ENCODE measurements at regions not wholly inside any gene's neighbourhood (a gene's known extent, or its start where the extent isn't known, plus 50 kb on each side); places are given as distances from the start of the nearest gene placed in this dataset.
"Not testable (repeated sequence)": the region's sequence is repeated elsewhere in the genome, so short reads cannot be mapped to it uniquely, and the experiment has no call there.

DNA sequence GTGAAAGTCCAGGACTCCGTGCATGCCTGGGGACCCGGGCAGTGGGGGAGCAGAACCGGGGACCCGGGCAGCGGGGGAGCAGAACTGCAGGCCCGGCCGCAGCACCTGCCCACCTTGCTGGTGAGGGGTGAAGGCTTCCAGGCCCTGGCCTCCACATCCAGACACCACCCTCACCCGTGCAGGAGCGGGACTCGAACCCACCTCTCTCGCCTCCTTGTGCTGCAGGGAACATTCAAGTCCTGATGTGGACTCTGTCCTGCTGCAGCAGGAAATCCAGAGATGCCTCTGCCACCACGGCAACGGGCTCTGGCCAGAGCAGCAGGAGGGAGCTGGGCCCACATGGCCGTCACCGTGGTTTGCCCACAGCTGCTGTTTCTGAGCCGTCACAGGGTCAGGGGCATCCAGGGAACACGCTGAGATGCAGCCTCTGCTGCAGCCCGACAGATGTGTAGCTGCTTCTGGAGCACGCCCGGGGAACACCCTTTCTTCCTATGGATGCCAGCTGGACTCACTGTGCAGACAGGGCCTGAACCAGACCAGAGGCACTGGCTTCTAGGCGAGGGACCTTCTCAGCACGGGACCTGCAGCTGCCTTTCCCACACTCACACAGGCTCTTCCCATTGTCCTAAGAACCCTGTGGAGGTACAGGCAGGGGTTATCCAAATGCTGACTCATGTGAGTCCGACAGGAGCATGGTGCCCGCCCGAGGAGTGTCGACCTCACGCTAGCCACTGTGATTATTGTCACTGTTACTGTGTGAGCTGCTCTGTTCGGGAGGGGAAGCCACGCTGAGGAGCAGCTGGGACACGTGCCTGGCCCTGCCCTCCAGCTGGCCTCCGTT is 89.2 kb upstream of the CTDP1 start:
- H4K20me1 ChIP-seq (ENCODE audit: insufficient read depth, low read length): no peaks in the 10 kb centered on the region
- no peak overlapping the region for H3K4me3 ChIP-seq (ENCODE audit: insufficient read depth, low read depth, low read length)
- H3K9ac ChIP-seq (ENCODE audit: low read length): no peak overlapping the region
- H3K36me3 ChIP-seq (ENCODE audit: insufficient read depth, low read length): no peaks in the 10 kb centered on the region
- no peak overlapping the region for H3K4me2 ChIP-seq (ENCODE audit: low read length)
- no peak overlapping the region for H2AFZ ChIP-seq (ENCODE audit: low read depth, low read length)
- no peak for TF ChIP-seq EZH2 (IDR thresholded peaks at IDR 0.05; ENCODE audit: insufficient read depth, low read length)
- TF ChIP-seq, protein P1, sequence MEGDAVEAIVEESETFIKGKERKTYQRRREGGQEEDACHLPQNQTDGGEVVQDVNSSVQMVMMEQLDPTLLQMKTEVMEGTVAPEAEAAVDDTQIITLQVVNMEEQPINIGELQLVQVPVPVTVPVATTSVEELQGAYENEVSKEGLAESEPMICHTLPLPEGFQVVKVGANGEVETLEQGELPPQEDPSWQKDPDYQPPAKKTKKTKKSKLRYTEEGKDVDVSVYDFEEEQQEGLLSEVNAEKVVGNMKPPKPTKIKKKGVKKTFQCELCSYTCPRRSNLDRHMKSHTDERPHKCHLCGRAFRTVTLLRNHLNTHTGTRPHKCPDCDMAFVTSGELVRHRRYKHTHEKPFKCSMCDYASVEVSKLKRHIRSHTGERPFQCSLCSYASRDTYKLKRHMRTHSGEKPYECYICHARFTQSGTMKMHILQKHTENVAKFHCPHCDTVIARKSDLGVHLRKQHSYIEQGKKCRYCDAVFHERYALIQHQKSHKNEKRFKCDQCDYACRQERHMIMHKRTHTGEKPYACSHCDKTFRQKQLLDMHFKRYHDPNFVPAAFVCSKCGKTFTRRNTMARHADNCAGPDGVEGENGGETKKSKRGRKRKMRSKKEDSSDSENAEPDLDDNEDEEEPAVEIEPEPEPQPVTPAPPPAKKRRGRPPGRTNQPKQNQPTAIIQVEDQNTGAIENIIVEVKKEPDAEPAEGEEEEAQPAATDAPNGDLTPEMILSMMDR (IDR thresholded peaks at IDR 0.05; ENCODE audit: insufficient read depth, low read depth, low read length): no peak
- Mint-ChIP-seq H3K36me3 (ENCODE audit: low read depth, unreplicated experiment) (no peaks in the 10 kb centered on the region), H3K4me3 (ENCODE audit: unreplicated experiment) (no peak overlapping the region), H3K9me3 (ENCODE audit: unreplicated experiment) (peaks cover 10% of the 10 kb centered on the region), H3K27me3 (ENCODE audit: low read depth, unreplicated experiment) (peaks cover 13% of the 10 kb centered on the region), H3K4me1 (ENCODE audit: low read depth, unreplicated experiment) (peaks cover 9% of the 10 kb centered on the region), H3K27ac (ENCODE audit: unreplicated experiment) (peak overlapping the region; percentile 69)
- H3K27ac ChIP-seq (ENCODE audit: low read depth, low read length): no peak overlapping the region
- H3K4me1 ChIP-seq (ENCODE audit: insufficient read depth, low read length): peaks cover 8% of the 10 kb centered on the region
- H3K79me2 ChIP-seq (ENCODE audit: insufficient read depth, low read length): no peaks in the 10 kb centered on the region
- H3K9me3 ChIP-seq (ENCODE audit: insufficient read depth, low read depth, low read length): no peaks in the 10 kb centered on the region
- no peak for DNase-seq (ENCODE audit: low read depth)
- FAIRE-seq: no peak
- H3K27me3 ChIP-seq (ENCODE audit: insufficient read depth, low read length): peaks cover 8% of the 10 kb centered on the region

DNA sequence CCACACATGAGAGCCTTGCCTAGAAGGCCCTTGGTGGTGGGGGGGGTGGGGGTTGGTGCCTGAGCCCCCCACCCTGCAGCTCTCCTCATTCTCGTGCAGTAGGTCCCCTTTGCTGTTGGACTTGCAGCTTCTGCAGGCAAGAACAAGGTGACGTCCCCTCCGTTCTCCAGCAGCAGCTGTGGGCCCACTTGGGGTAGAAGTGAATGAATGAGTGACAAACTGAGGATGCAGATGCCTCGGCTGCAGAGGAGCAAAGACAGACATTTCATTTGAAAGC is 88.6 kb upstream of the CTDP1 start:
- TF ChIP-seq EZH2 (IDR thresholded peaks at IDR 0.05; ENCODE audit: insufficient read depth, low read length): no peak
- TF ChIP-seq, protein P1 (IDR thresholded peaks at IDR 0.05; ENCODE audit: insufficient read depth, low read depth, low read length): no peak
- Histone ChIP-seq H3K79me2 (ENCODE audit: insufficient read depth, low read length) (no peaks in the 10 kb centered on the region), H3K4me1 (ENCODE audit: insufficient read depth, low read length) (peaks cover 8% of the 10 kb centered on the region), H3K4me3 (ENCODE audit: insufficient read depth, low read depth, low read length) (no peak overlapping the region), H2AFZ (ENCODE audit: low read depth, low read length) (no peak overlapping the region), H3K36me3 (ENCODE audit: insufficient read depth, low read length) (no peaks in the 10 kb centered on the region), H4K20me1 (ENCODE audit: insufficient read depth, low read length) (no peaks in the 10 kb centered on the region), H3K4me2 (ENCODE audit: low read length) (no peak overlapping the region), H3K27me3 (ENCODE audit: insufficient read depth, low read length) (peaks cover 12% of the 10 kb centered on the region), H3K9ac (ENCODE audit: low read length) (no peak overlapping the region), H3K27ac (ENCODE audit: low read depth, low read length) (no peak overlapping the region), H3K9me3 (ENCODE audit: insufficient read depth, low read depth, low read length) (no peaks in the 10 kb centered on the region)
- peaks cover 10% of the 10 kb centered on the region for H3K9me3 Mint-ChIP-seq (ENCODE audit: unreplicated experiment)
- peaks cover 19% of the 10 kb centered on the region for H3K27me3 Mint-ChIP-seq (ENCODE audit: low read depth, unreplicated experiment)
- H3K27ac Mint-ChIP-seq (ENCODE audit: unreplicated experiment): no peak overlapping the region
- FAIRE-seq (no peak), DNase-seq (ENCODE audit: low read depth) (no peak)
- H3K4me3 Mint-ChIP-seq (ENCODE audit: unreplicated experiment): no peak overlapping the region
- no peaks in the 10 kb centered on the region for H3K36me3 Mint-ChIP-seq (ENCODE audit: low read depth, unreplicated experiment)
- peaks cover 9% of the 10 kb centered on the region for H3K4me1 Mint-ChIP-seq (ENCODE audit: low read depth, unreplicated experiment)

DNA sequence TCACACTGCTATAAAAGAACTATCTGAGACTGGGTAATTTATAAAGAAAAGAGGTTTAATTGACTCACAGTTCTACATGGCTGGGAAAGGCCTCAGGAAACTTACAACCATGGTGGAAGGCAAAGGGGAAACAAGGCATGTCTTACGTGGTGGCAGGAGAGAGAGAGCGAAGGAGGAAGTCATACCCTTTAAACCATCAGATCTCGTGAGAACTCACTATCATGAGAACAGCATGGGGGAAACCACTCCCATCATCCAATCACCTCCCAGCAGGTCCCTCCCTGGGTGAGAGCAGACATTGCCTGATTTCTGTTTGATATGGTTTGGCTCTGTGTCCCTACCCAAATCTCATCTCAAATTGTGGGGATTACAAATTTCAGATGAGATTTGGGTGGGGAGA is 86.9 kb upstream of the CTDP1 start:
- not testable (repeated sequence) for H3K9ac ChIP-seq (ENCODE audit: low read length); H3K4me1 ChIP-seq (ENCODE audit: insufficient read depth, low read length); H3K36me3 ChIP-seq (ENCODE audit: insufficient read depth, low read length); H3K79me2 ChIP-seq (ENCODE audit: insufficient read depth, low read length); H3K9me3 ChIP-seq (ENCODE audit: insufficient read depth, low read depth, low read length); H3K27ac Mint-ChIP-seq (ENCODE audit: unreplicated experiment); H3K27ac ChIP-seq (ENCODE audit: low read depth, low read length); H3K4me3 Mint-ChIP-seq (ENCODE audit: unreplicated experiment); FAIRE-seq; DNase-seq (ENCODE audit: low read depth); H4K20me1 ChIP-seq (ENCODE audit: insufficient read depth, low read length); H3K36me3 Mint-ChIP-seq (ENCODE audit: low read depth, unreplicated experiment); H3K4me1 Mint-ChIP-seq (ENCODE audit: low read depth, unreplicated experiment); H3K4me2 ChIP-seq (ENCODE audit: low read length); H2AFZ ChIP-seq (ENCODE audit: low read depth, low read length); H3K4me3 ChIP-seq (ENCODE audit: insufficient read depth, low read depth, low read length)
- H3K27me3 Mint-ChIP-seq (ENCODE audit: low read depth, unreplicated experiment): peaks cover 26% of the 10 kb centered on the region
- H3K9me3 Mint-ChIP-seq (ENCODE audit: unreplicated experiment): peaks cover 10% of the 10 kb centered on the region
- peaks cover 24% of the 10 kb centered on the region for H3K27me3 ChIP-seq (ENCODE audit: insufficient read depth, low read length)

Data from astrocyte (in vitro differentiated cells and primary cell).